Small intestine (tissue), 7 donors: ENCODE measurements at regions not wholly inside any gene's neighbourhood (a gene's known extent, or its start where the extent isn't known, plus 50 kb on each side); places are given as distances from the start of the nearest gene placed in this dataset.

Experiments used
- DNase-seq, 2 donors: peaks; one replicate each; pipeline versions ENCODE4 v3.0.0 to v3.0.0-alpha.2; 2013
- FAIRE-seq: peaks from 2 replicates; lab custom pipeline; 2012; peaks lifted over from hg19 to GRCh38; lab: Jason Lieb, UNC
- H3K27ac ChIP-seq, 3 donors: one replicate each; pipeline ENCODE4 v1.5.1; 2013; ENCODE audit warnings: low read length in 2 of 3, mild to moderate bottlenecking in 2 of 3, control low read depth in 1 of 3, inconsistent platforms in 1 of 3, low read depth in 1 of 3, moderate library complexity in 1 of 3
- H3K27me3 ChIP-seq, 3 donors: one replicate each; pipeline ENCODE4 v1.6.1; 2013; ENCODE audit warnings: low read length in 3 of 3, inconsistent platforms in 1 of 3; ENCODE audit not compliant: control insufficient read depth in 3 of 3, insufficient read depth in 3 of 3
- H3K36me3 ChIP-seq, 3 donors: one replicate each; pipeline ENCODE4 v1.6.1; 2013; ENCODE audit warnings: low read length in 3 of 3, inconsistent platforms in 1 of 3, low read depth in 1 of 3, mild to moderate bottlenecking in 1 of 3, moderate library complexity in 1 of 3; ENCODE audit not compliant: control insufficient read depth in 3 of 3, insufficient read depth in 2 of 3
- H3K4me1 ChIP-seq, 3 donors: one replicate each; pipeline ENCODE4 v1.6.1; 2013; ENCODE audit warnings: low read length in 2 of 3, inconsistent platforms in 1 of 3, low read depth in 1 of 3, mild to moderate bottlenecking in 1 of 3, moderate library complexity in 1 of 3; ENCODE audit not compliant: control insufficient read depth in 3 of 3, insufficient read depth in 2 of 3
- H3K4me3 ChIP-seq, 3 donors: one replicate each; pipeline ENCODE4 v1.5.1; 2013; ENCODE audit warnings: low read length in 3 of 3, control low read depth in 1 of 3, inconsistent platforms in 1 of 3, low read depth in 1 of 3, mild to moderate bottlenecking in 1 of 3, moderate library complexity in 1 of 3
- H3K9me3 ChIP-seq, 2 donors: one replicate each; pipeline ENCODE4 v1.6.1; 2013; ENCODE audit warnings: low read depth in 1 of 2, low read length in 1 of 2; ENCODE audit not compliant: control insufficient read depth in 2 of 2, insufficient read depth in 1 of 2
- WGBS, 3 donors: extraction: QIAGEN DNeasy Blood & Tissue Kit; methylation state at CpG; one replicate each; pipeline ENCODE4 v1.1.7; 2013; 5-methylcytosine and 5-hydroxymethylcytosine counted together
- donor health status: healthy with polysubstance abuse.
- donor health status: control.
- donor health status: control.
- donor health status: Bipolar disorder and iron deficiency.
- donor health status: healthy.

- H3K9me3 ChIP-seq = peaks cover 0 to 6% of the 10 kb centered on the region in 2 donors
- H3K27ac ChIP-seq = no peak overlapping the region
- H3K36me3 ChIP-seq = peaks cover 0 to 81% (median 0%) of the 10 kb centered on the region in 3 donors
- DNase-seq = no peak
- no peak for FAIRE-seq
- 70 to 77% (median 73%) methylated on average over 17 of the region's 17 CpGs for WGBS, 3 donors
- H3K27me3 ChIP-seq = no peaks in the 10 kb centered on the region
- H3K4me3 ChIP-seq = no peak overlapping the region
- H3K4me1 ChIP-seq = peaks cover 0 to 29% (median 7%) of the 10 kb centered on the region in 3 donors
These were observed 275.4 kb downstream of the SEC14L1 start for GRCh38 chr17:77416105-77416713.

GRCh38 chr17:77417575-77417974, 276.8 kb downstream of the SEC14L1 start:
- no peak for DNase-seq

GRCh38 chr17:77418609-77419008, 277.8 kb downstream of the SEC14L1 start:
- H3K36me3 ChIP-seq = peaks cover 0 to 89% (median 0%) of the 10 kb centered on the region in 3 donors
- WGBS, 3 donors = 81 to 83% (median 81%) methylated on average over 11 to 12 of the region's 12 CpGs
- H3K27ac ChIP-seq = no peak overlapping the region
- DNase-seq = no peak
- H3K9me3 ChIP-seq = no peaks in the 10 kb centered on the region
- H3K4me3 ChIP-seq = no peak overlapping the region
- no peak for FAIRE-seq
- H3K4me1 ChIP-seq = peaks cover 0 to 36% (median 7%) of the 10 kb centered on the region in 3 donors
- H3K27me3 ChIP-seq = no peaks in the 10 kb centered on the region

More at GRCh38 chr17:77417575-77417974, 276.8 kb downstream of the SEC14L1 start:
- no peak overlapping the region for H3K4me3 ChIP-seq
- H3K9me3 ChIP-seq = peaks cover 0 to under 1% of the 10 kb centered on the region in 2 donors
- 87 to 89% (median 88%) methylated on average over 12 of the region's 12 CpGs for WGBS, 3 donors
- H3K4me1 ChIP-seq = peaks cover 0 to 33% (median 7%) of the 10 kb centered on the region in 3 donors
- FAIRE-seq = no peak
- no peak overlapping the region for H3K27ac ChIP-seq
- H3K36me3 ChIP-seq = peaks cover 0 to 84% (median 0%) of the 10 kb centered on the region in 3 donors
- no peaks in the 10 kb centered on the region for H3K27me3 ChIP-seq

- Histone ChIP-seq H3K4me3 (no peak overlapping the region), H3K4me1 (peaks cover 0 to 39% (median 7%) of the 10 kb centered on the region in 3 donors), H3K36me3 (peaks cover 0 to 92% (median 0%) of the 10 kb centered on the region in 3 donors), H3K9me3 (no peaks in the 10 kb centered on the region), H3K27ac (no peak overlapping the region), H3K27me3 (no peaks in the 10 kb centered on the region)
- FAIRE-seq = no peak
- DNase-seq = no peak
- 82 to 88% (median 85%) methylated on average over 16 to 17 of the region's 17 CpGs for WGBS, 3 donors
These were observed 278.3 kb downstream of the SEC14L1 start for GRCh38 chr17:77419095-77419494.

GRCh38 chr17:77419547-77420094, 278.9 kb downstream of the SEC14L1 start:
- Histone ChIP-seq H3K4me1 (peaks cover 0 to 44% (median 7%) of the 10 kb centered on the region in 3 donors), H3K27ac (peak overlapping the region in 1 of 3 donors; percentile 59)
- WGBS, 3 donors = 68 to 83% (median 78%) methylated on average over 17 of the region's 17 CpGs

GRCh38 chr17:77420095-77420803, 279.5 kb downstream of the SEC14L1 start:
- no peak for DNase-seq
- peak overlapping the region in 2 of 3 donors; percentile 24 to 59 for H3K27ac ChIP-seq
- 65 to 88% (median 78%) methylated on average over 14 of the region's 14 CpGs for WGBS, 3 donors
- FAIRE-seq = no peak
- H3K9me3 ChIP-seq = no peaks in the 10 kb centered on the region
- H3K4me3 ChIP-seq = no peak overlapping the region
- no peaks in the 10 kb centered on the region for H3K27me3 ChIP-seq
- H3K4me1 ChIP-seq = peaks cover 0 to 50% (median 7%) of the 10 kb centered on the region in 3 donors
- peaks cover 0 to 94% (median 0%) of the 10 kb centered on the region in 3 donors for H3K36me3 ChIP-seq

More at GRCh38 chr17:77419547-77420094, 278.9 kb downstream of the SEC14L1 start:
- no peak for DNase-seq
- H3K4me3 ChIP-seq = no peak overlapping the region
- peaks cover 0 to 96% (median 0%) of the 10 kb centered on the region in 3 donors for H3K36me3 ChIP-seq
- no peak for FAIRE-seq
- no peaks in the 10 kb centered on the region for H3K27me3 ChIP-seq
- H3K9me3 ChIP-seq = no peaks in the 10 kb centered on the region

GRCh38 chr17:77420804-77421629, 280.2 kb downstream of the SEC14L1 start:
- FAIRE-seq (no peak), DNase-seq (peak in 1 of 2 donors; percentile 64)
- peak overlapping the region in 2 of 3 donors; percentile 24 to 59 for H3K27ac ChIP-seq
- H3K4me3 ChIP-seq = no peak overlapping the region
- peaks cover 1 to 57% (median 12%) of the 10 kb centered on the region in 3 donors for H3K4me1 ChIP-seq
- H3K27me3 ChIP-seq = no peaks in the 10 kb centered on the region
- H3K36me3 ChIP-seq = peaks cover 0 to 94% (median 0%) of the 10 kb centered on the region in 3 donors
- H3K9me3 ChIP-seq = no peaks in the 10 kb centered on the region
- WGBS, 3 donors = 28 to 57% (median 52%) methylated on average over 19 of the region's 19 CpGs

- Histone ChIP-seq H3K27me3 (no peaks in the 10 kb centered on the region), H3K4me3 (no peak overlapping the region), H3K27ac (peak overlapping the region in 2 of 3 donors; percentile 24 to 59), H3K9me3 (no peaks in the 10 kb centered on the region), H3K4me1 (peaks cover 1 to 63% (median 17%) of the 10 kb centered on the region in 3 donors), H3K36me3 (peaks cover 0 to 94% (median 0%) of the 10 kb centered on the region in 3 donors)
- DNase-seq (no peak), FAIRE-seq (no peak)
- 70 to 87% (median 81%) methylated on average over 13 of the region's 13 CpGs for WGBS, 3 donors
These were observed 280.8 kb downstream of the SEC14L1 start for GRCh38 chr17:77421630-77421972.
